PFSK-1 (cell line): ENCODE measurements at regions not wholly inside any gene's neighbourhood (a gene's known extent, or its start where the extent isn't known, plus 50 kb on each side); places are given as distances from the start of the nearest gene placed in this dataset.

Source experiments
- FOXP2 ChIP-seq: optimal IDR thresholded peaks from 2 replicates; pipeline ENCODE3; 2011; ENCODE audit warnings: borderline replicate concordance, control low read depth, inconsistent platforms; ENCODE audit not compliant: insufficient read depth; ENCODE audit errors: extremely low read length, extremely low read depth
- POLR2AphosphoS5 ChIP-seq: IDR thresholded peaks from 2 replicates; pipeline ENCODE4 v1.6.1; 2012; ENCODE audit warnings: low read depth, mild to moderate bottlenecking, control low read depth, low read length, moderate library complexity
- REST ChIP-seq, 2 experiments: IDR thresholded peaks; 2 replicates each; pipeline versions ENCODE4 v1.6.1 to v1.8.0; 2011 to 2012; ENCODE audit warnings: low read depth in 2 of 2, low read length in 2 of 2, control low read depth in 1 of 2, inconsistent platforms in 1 of 2, mild to moderate bottlenecking in 1 of 2, moderate library complexity in 1 of 2; ENCODE audit not compliant: insufficient read depth in 1 of 2
- SIN3A ChIP-seq: IDR thresholded peaks from 2 replicates; pipeline ENCODE4 v1.6.1; 2012; ENCODE audit warnings: mild to moderate bottlenecking, low read length, moderate library complexity, borderline replicate concordance; ENCODE audit not compliant: insufficient read depth
- TAF1 ChIP-seq: IDR thresholded peaks from 2 replicates; pipeline ENCODE4 v1.6.1; 2012; ENCODE audit warnings: low read length, control low read depth, borderline replicate concordance; ENCODE audit not compliant: insufficient read depth

- no peak for TF ChIP-seq TAF1
- no peak for TF ChIP-seq SIN3A
- TF ChIP-seq POLR2AphosphoS5, result no peak
- no peak for TF ChIP-seq REST (IDR thresholded peaks at IDR 0.05; ENCODE audit: insufficient read depth in 1 of 2, low read depth in 2 of 2, low read length in 2 of 2)
- no peak for TF ChIP-seq FOXP2
Observed at GRCh38 chr5:174172566-174172965, 127.1 kb downstream of the NSG2 start.

DNA sequence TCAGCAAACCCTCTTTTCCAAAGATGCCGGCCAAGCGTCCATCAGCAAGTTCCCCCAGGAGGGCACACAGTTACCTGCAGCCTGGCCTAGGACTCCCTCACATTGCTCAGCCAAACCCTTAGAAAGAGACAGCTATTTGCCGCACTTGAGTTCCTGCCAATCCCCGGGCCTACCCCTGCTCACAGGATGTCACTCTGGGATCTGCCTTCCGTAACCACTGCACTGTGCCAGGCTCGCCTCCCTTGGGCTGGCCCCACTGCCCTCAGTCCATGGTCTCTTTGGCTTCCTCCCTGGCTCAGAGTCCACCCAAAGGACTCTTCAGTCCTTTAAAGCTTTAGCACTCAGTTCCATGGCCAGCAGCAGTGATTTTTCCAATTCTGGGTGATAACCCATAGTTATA lies 128.3 kb downstream of the NSG2 start:
- TF ChIP-seq SIN3A (no peak), POLR2AphosphoS5 (no peak), REST (IDR thresholded peaks at IDR 0.05; ENCODE audit: insufficient read depth in 1 of 2, low read depth in 2 of 2, low read length in 2 of 2) (no peak), FOXP2 (no peak), TAF1 (no peak)

GRCh38 chr5:174175716-174176268 lies 130.3 kb downstream of the NSG2 start:
- TF ChIP-seq POLR2AphosphoS5 (no peak), REST (IDR thresholded peaks at IDR 0.05; ENCODE audit: insufficient read depth in 1 of 2, low read depth in 2 of 2, low read length in 2 of 2) (no peak), FOXP2 (no peak), TAF1 (no peak)

- TF ChIP-seq TAF1 (no peak), REST (IDR thresholded peaks at IDR 0.05; ENCODE audit: insufficient read depth in 1 of 2, low read depth in 2 of 2, low read length in 2 of 2) (no peak), FOXP2 (no peak), SIN3A (no peak), POLR2AphosphoS5 (no peak)
Observed at GRCh38 chr5:174176511-174176910, 131.0 kb downstream of the NSG2 start.

DNA sequence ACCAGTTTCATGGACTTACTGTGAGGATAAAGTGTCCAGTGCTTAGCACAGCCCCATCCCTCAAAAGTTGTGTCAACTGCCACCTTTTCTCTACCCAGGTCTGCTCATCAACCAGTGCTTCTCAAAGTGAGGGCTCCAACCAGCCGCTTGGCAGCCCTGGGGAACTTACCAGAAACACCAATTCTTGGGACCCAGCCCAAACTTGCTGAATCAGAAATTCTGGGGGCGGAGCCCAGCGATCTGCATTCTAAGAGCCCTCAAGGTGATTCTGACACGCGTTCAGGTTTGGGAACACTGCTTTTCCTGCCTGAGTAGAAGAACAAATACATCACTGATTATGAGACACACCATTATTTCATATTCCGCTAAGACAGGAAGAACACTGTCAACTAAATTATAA lies 132.0 kb downstream of the NSG2 start:
- no peak for TF ChIP-seq REST (IDR thresholded peaks at IDR 0.05; ENCODE audit: insufficient read depth in 1 of 2, low read depth in 2 of 2, low read length in 2 of 2)
